Activated CD8-positive, alpha-beta memory T cell treated with anti-CD3 and anti-CD28 coated beads for 24 hours (primary cell): ENCODE measurements at regions not wholly inside any gene's neighbourhood (a gene's known extent, or its start where the extent isn't known, plus 50 kb on each side); places are given as distances from the start of the nearest gene placed in this dataset.

Experiments
- DNase-seq: peaks from one replicate; pipeline ENCODE4 v3.0.0-alpha.2; 2020

- DNase-seq: no peak
Measured at GRCh38 chr5:172588380-172588779, 52.7 kb upstream of the NEURL1B start.

DNA sequence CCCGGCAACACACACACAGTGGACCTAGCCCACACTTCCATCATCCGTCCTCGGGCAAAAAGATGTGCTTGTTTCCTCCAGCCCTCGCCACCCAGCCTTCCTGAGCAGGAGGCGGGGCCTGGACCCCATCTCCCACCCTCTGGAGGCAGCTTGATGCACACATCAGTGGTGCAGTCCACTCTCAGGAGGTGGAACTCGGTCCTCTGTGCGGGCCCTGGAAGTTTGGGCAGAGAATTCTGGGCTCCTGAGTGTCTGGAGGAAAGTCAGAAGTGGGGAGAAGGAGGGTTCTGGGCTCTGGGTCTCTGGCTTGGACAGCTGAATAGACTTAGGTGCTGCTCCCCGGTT, 54.0 kb upstream of the NEURL1B start:
- no peak for DNase-seq

DNA sequence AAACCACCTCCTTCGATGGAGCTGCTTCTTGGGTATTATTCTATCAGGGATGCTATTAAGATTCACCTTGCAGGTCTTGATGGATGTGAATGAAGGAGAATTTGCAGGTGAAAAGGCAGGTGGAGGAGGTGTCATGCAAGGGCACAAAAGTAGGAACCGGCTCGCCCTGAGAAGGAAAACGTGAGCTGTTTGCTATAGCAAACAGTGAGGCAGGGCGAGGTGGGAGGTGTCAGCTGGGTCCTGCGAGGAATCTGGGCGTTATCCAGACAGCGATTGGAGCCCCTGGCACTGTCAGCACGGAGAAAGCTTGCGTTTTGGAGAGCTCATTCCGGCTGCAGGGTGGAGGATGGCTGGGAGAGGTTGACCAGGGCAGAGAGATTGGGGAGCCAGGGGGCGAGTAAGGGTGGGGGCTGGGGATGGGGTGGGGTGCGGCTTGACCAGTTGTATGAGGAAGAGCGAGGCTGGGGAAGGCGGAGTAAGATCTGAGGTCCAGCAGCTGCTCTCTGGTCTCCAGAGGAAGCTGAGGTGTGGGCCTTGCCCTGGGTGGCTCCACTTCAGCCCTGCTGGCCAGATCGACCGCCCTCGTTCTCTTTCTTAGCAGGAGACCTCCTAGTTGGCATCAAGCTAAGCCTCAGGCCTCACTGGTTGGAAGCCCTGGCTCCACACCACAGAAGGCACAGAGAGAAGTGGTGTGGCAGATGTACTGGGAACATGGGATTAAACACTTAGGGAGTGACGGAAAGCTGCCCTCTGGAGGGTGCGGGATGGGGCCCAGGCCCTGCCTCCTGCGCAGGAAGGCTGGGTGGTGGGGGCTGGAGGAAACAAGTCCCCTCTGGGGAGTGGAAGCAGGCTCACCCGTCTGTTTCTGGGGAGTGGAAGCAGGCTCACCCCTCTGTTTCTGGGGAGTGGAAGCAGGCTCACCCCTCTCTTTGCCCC, 54.7 kb upstream of the NEURL1B start:
- DNase-seq: no peak

DNA sequence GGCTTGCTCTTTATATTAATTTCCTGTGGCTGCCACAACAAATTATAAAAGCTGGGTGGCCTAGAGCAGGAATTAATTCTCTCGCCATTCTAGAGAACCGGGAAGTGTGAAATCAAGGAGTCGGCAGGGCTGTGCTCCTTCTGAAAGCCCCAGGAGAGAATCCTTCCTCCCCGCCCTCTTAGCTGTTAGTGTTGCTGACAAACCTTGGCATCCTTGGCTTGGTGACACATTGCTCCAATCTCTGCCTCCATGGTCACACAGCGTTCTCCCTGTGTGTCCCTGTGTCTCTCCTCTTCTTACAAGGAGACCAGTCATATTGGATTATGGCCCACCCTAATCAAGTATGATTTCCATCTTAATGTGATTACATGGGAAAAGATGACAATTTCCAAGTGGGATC, 55.9 kb upstream of the NEURL1B start:
- DNase-seq: no peak

DNA sequence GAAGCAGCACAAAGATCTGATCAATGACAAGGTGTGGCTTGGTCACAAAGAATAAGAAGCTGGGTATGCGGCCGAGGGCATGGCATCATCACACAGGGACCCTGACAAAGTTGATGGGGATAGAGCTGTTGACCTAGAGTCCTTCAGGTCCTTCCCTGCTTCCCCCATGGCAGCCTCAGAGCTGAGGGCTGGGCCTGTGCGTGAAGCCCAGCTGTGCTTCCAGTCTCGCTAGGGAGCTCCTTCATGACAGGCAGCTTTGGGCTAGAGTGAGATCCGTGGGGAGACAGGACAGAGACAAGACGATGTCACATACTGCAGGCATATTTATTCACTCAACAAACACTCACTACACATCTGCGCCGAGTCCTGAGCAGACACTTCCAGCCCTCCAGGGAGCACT, 56.4 kb upstream of the NEURL1B start:
- DNase-seq: no peak

- no peak for DNase-seq
Measured at GRCh38 chr5:172583931-172584511, 57.0 kb upstream of the NEURL1B start.

DNA sequence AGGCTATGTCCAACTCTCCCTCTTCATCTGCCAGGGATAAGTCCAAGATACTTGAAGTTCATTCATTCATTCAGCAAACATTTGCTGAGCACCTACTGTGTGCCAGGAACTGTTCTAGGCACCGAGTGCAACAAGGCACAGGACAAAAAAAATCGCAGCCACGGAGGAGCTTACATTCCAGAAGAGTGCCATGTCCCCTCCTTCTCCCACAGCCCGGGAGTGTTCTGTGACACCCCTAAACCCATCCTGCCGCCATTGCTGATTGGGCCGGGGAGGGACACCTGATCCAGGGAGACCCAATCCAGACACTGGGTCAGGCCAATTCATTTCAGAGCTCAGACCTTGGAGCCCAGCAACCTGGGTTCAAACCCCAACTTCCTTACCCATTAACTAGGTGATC, 58.1 kb upstream of the NEURL1B start:
- DNase-seq: no peak

DNA sequence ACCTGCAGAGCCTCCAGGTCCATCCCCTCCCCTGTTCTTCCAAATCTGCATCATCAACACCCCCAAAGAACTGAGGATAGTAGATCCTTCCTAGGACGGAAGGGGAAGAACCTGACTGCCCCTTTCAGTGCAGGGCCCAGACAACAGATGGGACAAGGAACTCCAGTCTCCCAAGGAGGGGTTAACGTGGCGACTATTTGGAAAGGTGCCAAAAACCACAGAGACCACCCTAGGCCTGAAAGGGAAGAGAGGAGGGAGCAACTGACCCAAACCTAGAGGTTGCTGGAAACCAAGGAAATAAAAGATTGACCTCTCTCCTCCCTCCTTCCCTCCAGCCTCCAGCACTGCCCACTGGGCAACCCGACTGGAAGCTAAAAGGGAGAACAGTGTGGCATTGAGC, 59.7 kb upstream of the NEURL1B start:
- DNase-seq: no peak

GRCh38 chr5:172579403-172579990, 61.6 kb upstream of the NEURL1B start:
- no peak for DNase-seq

- no peak for DNase-seq
Measured at GRCh38 chr5:172577267-172577909, 63.7 kb upstream of the NEURL1B start.

DNA sequence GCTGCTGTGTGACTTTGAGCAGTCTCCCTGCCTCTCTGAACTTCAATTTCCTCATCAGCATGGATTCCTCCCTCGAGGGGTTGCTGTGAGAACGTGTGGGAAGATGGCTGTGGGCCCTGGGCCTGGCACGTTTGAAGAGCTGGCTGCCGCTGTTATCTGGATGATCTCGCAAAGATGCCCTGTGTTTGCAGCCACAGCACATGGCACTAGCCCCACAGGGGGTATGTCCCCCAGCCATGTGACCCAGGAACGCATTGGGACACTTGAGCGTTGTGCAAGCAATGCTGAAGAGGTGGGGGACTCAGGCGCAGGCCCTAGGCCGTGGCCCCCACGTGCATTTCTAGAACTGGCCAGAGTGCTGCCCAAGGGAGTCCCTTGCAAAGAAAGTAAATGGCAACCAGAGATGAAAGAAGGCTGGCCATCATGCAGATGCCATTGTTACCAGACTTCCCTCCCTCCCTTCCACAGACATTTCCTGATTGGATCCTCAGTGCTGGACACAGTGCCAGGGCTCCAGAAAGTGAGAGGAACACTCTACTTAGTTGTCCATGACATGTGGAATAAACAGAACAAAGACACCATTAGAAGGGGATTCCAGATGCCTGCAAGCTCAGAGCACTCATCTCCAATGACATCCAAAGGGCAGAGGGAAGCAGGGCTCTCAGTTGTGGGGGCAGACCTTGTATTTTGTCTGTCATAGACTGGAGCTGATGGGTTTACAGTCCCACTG, 65.1 kb upstream of the NEURL1B start:
- DNase-seq: no peak

DNA sequence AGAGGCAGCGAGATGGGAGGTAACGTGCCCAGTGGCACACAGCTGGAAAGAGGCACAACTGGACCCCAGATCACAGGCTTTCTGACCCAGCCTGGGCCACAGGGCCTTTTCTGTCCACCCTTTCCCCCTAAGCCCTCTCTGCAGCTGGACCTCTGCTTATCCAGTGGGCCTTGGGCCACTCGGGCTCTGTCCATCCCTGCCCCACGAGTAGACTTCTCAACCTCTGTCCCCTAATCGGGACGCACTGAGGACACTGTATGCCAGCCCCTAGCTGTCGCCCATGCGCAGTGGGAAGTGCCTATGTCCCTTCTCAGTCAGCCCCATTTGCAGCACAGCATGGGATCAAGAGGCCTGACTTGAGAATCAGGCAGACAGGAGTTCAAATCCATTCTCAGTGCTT, 65.6 kb upstream of the NEURL1B start:
- DNase-seq: no peak

DNA sequence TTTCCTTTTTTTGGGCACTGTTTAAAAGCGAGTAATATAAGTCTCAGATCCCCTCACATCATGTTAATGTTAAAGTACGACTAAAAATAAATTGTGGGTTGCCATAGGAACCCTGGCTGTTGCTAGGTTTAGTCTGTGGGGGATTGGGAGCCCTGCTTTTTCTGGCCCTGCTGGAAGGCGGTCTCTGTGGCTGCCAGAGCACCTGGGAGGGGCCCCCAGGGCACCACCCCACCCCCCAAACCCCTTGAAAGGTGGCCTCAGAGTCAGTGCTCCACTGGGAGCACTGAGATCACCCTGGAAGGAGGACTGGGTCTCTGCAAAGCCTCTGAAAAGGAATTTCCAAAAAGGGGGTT, 66.2 kb upstream of the NEURL1B start:
- no peak for DNase-seq

DNA sequence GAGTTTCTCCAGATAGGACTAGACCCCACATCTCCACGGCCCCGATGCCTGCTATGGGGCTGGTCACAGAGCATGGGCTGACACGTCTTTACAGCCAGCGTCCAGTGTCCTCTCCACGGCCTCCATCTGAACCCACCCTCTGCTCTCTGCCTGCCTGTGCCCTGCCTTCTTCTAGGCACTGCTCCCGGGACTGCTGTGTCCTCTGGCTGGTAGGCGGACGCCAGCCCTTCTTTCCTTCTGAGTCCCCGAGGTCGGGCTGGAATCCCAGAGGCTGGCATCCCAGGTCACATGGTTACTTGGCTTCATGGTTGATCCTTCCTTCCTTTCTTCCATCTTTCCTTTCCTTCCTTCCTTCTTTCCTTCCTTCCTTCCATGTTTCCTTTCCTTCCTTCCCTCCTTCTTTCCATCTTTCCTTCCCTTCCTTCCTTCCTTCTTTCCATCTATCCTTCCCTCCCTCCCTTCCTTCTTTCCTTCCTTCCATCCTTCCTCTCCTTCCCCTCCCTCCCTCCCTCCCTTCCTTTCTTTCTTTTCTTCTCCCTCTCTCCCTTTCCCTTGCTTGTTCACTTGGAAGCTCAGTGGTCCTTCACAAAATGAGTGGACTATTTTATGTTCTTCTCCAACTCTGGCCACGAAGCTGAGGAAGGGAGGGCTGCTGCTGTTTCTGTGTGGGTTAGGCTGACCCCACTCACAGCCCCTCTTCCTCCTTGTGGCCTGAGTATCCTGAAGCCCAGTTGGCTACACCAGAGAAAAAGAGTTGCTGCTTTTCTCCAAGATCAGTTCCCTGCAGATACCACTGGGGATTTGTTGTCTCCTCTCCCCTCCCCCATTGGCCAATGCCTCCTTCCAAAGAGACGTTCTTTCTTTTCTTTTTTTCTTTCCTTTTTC, 66.8 kb upstream of the NEURL1B start:
- DNase-seq: no peak

GRCh38 chr5:172573120-172573882, 67.8 kb upstream of the NEURL1B start:
- no peak for DNase-seq

DNA sequence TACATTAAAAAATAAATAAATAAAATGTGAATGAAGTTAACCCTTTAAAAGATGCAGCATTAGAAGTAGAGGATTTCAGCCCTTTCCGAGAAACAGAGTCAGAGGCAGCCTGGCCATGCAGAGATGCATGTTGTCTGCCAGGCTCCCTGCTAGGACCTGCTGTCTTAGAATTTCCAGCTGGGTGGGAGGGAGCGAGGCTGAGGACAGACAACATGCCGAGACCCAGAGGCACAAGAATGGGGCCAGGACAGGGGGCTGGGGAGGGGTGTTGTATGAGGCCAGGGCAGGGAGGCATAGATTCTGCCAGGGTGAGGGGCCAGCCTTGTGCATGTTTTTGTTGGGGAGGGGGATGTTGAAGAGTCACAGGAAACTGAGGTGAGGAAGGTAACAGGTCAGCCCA, 68.6 kb upstream of the NEURL1B start:
- DNase-seq: no peak

DNA sequence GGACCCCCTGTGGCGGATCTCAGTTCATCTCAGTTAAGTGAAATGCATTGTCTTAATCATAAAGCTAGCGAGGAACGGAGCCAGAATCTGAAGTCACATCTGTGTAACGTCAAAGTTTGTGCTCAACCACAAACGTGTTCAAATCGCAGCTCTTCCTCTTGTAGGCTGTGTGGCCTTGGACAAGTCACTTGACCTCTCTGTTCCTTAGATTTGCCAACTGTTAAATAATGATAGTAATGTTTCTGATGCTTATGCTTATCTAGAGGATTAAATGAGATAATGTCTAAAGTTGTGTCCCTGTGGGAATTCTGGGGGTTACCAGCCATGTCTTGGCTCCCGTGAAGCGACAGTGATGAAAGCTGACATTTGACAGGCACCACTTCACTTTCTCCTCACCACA, 69.2 kb upstream of the NEURL1B start:
- DNase-seq: no peak

- no peak for DNase-seq
Measured at GRCh38 chr5:172571413-172571812, 69.7 kb upstream of the NEURL1B start.

GRCh38 chr5:172570594-172571334, 70.3 kb upstream of the NEURL1B start:
- DNase-seq: no peak

- DNase-seq: no peak
Measured at GRCh38 chr5:172569861-172570558, 71.1 kb upstream of the NEURL1B start.
